HUDEP-2 (cell line): ENCODE measurements at regions not wholly inside any gene's neighbourhood (a gene's known extent, or its start where the extent isn't known, plus 50 kb on each side); places are given as distances from the start of the nearest gene placed in this dataset.
"Not testable (repeated sequence)": the region's sequence is repeated elsewhere in the genome, so short reads cannot be mapped to it uniquely, and the experiment has no call there.

Source experiments
- DNase-seq, 76 experiments: peaks; one replicate each; lab custom pipeline; 2025; ENCODE audit not compliant: unreplicated experiment in 76 of 76; lab: John Stamatoyannopoulos, UW

DNA sequence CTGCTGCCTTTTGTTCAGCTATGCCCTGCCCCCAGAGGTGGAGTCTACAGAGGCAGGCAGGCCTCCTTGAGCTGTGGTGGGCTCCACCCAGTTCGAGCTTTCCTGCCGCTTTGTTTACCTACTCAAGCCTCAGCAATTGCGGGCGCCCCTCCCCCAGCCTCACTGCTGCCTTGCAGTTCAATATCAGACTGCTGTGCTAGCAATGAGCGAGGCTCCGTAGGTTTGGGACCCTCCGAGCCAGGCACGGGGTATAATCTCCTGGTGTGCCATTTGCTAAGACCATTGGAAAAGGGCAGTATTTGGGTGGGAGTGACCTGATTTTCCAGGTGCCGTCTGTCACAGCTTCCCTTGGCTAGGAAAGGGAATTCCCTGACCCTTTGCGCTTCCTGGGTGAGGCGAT, 51.9 kb downstream of the DIPK2A start:
- not testable (repeated sequence) for DNase-seq

DNA sequence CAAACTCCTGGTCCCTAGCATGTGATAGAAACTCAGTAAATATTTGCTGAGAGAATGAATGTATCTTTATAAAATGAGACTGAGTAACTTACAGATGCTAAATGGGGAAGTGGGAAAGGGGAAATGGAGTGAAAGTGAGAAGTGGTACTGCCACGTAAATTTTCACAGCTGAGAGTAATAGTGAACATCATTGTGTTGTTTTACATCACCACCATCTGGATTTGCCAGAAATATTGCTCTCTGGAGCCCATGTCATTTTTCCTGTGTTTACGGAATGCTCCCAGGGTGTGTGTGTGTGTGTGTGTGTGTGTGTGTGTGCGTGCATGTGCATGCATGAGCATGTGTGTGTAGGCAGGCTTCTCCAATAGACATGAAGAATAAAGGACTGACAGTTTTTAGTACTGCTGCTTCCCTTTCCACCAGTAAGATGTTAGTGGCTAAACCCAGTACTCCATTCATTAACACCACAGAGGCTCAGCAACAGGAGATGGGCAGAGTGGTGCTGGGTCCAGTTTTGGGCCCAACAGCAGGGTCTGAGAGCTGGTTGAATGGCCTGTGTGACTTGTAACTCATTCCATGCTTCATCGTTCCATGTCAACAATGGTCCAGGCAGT, 57.3 kb downstream of the DIPK2A start:
- no peak for DNase-seq

DNA sequence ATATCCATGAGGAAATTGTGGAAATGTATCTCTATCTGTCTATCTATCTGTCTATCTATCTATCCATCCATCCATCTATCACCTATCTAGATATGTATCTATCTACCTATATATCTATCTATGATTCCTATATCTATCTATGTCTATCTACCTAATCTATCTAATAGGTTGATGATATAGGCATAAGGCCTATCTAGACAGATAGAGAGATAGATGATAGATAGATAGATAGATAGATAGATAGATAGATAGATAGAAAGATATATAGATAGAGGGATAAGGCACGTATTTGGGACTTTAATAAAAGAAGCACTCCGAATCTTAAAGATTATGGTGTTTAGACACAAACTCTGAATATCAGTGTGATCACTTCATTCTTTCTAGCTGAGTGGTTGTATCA, 58.1 kb downstream of the DIPK2A start:
- no peak for DNase-seq

DNA sequence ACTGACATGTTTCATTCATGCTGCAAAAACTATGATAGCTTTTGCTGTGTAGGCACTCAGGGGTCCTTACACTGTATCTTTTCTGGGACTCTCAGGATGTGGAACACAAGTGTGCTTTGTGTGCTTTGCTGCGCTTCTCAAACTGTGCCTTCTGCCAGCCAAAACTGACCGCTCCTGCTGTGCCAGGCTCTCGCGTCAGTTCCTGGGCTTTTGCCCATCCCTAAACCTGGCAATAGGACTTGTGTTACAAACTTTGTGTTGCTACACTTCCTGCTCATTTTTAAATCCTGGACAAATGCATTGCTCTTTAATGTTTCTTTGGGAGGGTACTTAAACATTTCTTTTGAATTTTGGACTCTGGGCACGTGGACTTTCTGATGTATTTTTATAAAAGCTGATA, 60.3 kb downstream of the DIPK2A start:
- DNase-seq = no peak

DNA sequence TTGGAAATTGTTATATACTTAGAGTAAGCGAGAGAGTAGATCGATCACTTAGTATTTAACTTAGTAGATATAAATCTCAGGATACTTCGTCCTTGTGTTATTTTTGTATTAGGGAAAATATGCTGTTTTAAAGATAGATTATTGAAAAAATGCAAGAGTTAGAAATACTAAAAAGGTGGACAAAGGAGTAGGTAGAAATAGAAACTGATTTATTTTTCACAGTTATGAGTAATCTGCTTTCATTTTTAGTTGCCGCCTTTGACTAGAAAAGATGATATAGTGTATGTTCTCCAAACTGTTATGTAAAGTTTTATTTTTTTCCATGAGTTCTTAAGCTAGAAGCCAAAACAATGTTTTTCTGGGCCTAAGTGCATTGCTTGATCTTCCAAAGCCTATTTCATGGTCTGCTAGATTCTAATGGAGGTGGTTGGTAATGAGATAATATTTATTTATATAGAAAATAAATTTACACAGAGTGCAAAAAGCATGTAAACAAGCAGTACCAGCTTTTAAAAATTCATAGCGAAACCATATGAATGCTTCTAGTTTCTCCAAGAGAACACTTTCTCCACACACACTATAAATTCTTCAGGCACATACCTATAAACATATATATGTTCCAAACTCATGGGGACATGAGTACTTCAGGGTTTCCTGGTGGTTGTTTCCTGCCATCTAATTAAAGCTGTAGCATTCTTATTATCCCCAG, 61.1 kb downstream of the DIPK2A start:
- DNase-seq = no peak

GRCh38 chr3:144033240-144033589, 61.6 kb downstream of the DIPK2A start:
- DNase-seq = no peak

DNA sequence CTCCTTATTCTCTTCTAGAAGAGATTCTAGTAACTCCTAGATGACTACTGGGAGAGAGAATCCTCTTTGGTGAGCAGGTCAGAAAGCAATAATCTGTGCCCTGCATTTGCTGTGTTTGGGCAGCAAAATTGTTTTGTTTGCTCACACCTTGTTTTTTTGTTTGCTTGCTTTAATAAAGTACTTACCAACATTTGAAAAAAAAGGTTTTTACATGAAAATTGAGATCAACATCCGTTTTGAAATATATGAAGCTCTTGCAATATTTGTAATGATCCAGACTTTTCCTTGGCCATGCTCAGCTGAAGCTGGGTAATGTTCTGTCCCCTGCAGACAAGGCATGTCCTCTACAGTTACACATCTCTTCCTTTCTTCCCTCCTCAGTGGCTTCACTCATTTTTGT, 62.2 kb downstream of the DIPK2A start:
- DNase-seq = no peak

DNA sequence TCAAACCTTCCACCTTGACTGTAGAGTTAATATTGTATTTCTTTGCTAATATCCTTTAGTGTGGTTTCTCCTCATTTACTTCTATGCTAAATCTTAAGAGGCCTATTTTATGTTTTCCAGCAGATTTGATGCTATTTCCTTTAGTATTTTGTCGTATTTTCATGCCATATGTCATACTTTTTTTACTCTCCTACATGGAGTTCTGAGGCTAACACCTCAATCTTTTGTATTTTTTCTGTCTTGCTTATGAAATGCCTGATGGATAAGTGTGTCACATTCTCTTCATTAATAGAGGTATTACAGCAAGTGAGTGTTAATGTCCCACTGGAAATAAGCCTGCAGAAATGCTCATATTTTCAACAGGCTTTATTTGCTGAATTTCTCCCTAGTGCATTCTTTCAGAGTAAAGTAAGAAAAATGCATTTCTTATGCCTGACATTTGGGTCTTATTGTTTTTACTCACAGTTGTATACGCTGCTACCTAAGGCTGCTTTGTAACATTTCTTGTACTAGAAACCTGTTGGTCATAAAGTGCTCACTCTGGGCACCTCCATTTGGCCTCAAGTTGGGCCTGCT, 63.2 kb downstream of the DIPK2A start:
- DNase-seq = no peak

- no peak for DNase-seq
Observed at GRCh38 chr3:144036498-144036897, 64.9 kb downstream of the DIPK2A start.

DNA sequence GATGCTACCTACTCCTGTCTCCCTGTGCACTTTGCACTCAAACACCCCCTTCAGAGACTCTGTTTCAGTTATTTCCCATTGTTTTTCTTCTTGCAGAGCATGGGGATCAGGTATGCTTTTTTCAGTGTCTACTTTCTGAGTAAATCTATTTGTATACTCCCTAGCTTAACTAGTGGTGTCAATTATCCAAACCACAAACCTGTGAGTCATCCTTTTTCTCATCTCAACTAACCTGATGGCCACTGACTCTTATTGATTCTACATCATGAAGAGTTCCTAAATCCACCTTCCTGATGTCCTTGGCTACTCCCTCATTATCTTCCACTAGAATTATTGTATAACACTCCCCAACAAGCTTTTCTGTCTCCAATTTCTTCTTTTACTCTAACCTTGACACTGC, 68.0 kb downstream of the DIPK2A start:
- no peak for DNase-seq

- no peak for DNase-seq
Observed at GRCh38 chr3:144041960-144042556, 70.4 kb downstream of the DIPK2A start.

- DNase-seq = no peak
Observed at GRCh38 chr3:144045766-144046165, 74.1 kb downstream of the DIPK2A start.

DNA sequence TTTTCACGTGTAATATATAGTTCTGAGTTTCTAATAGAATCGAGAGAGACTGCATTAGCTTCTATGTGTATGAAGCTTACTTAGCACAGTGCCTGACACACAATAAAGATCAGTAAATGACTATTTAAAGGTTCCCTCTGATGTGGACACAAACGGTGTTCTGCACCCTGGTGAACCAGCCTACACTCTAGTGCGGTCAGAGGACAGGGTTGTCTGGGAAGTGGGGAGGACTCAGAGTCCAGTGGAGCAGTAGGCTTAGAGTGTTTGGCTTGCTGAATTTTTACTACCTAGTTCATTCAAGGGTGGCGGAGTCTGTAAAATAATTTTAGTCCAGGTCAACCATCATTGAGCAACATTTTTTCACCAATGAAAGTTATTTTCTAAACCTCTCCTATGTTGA, 77.8 kb downstream of the DIPK2A start:
- DNase-seq = no peak

DNA sequence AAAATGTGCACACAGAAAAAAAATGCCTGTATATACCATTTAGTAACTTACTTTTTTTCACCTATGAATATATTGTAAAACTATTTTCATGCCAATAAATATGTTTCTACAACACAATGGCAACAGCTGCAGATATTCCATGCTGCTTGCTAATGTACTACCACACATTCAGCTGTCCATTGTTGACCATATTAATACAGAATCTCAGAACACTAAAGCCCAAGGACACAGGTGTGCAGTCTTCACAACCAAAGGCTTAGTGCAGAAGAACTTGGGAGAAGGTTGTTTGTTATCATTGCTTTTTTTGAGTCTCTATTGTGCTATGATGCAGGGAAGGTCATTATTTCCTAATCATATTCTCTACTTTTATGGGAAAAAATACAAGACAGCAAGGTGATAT, 79.6 kb downstream of the DIPK2A start:
- DNase-seq = no peak

DNA sequence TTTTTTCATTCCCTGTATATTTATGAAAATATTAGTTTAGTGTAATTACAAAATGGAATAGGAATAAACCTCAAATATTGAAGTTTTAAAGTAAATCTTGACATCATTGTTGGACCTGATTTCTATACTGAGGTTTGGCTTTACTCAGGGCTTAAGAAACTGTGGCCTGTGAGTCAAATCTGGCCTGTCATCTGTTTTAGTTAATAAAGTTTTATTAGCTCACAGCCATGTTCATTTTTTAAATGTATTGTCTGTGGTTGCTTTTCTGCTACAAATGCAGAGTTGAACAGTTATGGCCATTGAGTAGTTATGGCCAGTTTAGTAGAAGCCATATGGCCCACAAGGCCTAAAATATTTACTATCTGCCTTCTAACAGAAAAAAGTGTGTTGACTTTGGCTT, 80.7 kb downstream of the DIPK2A start:
- DNase-seq = no peak

DNA sequence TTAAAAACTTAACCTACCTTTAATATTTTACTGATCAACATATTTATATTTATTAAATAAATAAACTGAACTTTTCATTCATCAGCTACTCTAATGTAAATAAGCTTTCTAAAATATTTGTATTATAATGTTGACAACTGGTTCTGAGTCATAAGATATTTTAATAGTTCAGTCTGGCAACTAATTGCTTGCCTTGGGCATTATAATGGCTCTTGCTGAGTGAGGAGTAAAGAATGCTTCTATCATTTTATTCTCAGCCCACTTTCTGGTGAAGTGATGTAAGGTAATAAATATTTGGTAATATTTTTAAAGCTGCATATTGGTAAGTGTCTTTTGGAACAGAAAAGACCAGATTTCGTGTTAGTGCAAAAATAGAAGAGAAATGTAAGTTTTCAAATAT, 81.5 kb downstream of the DIPK2A start:
- no peak for DNase-seq

GRCh38 chr3:144054766-144055165, 83.1 kb downstream of the DIPK2A start:
- no peak for DNase-seq

- DNase-seq = no peak
Observed at GRCh38 chr3:144055604-144056003, 84.0 kb downstream of the DIPK2A start.

DNA sequence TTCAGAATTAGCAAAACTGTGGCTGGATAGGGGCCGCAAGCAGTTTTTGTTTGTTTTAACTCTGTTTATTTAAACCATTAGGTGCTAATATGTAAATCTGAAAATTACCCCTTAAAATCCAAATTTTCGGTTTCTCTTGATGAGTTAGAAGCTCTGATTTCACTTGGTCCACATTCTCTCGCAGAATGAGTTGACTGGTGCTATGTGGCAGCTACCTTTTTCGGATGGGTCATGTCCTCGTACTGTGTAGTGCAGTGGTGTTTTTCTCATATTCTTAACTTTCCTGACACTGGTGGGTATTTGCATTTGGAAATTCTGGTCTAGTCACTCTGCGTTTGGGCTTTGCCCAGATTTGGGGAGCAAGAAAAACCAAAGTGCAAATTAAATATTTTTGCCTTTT, 87.1 kb downstream of the DIPK2A start:
- DNase-seq = no peak

DNA sequence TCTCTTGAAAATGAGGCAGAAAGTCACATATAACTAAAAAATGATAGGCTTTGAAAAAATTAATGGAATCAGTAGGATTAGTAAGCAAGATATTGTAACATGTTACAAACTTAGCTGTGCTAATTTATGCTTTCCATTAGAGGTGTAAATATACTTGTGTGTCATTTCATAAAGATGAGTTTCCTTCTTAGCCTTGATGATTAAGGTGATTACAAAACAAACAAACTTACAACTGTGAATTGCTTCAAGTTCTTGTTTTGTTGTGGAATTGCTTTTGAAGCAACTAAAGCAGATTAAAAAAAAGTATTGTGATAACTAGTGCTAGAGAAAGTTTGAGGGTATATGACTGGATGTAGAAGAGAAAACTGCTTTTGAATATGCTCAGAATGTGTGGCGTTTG, 87.9 kb downstream of the DIPK2A start:
- no peak for DNase-seq

- DNase-seq = no peak
Observed at GRCh38 chr3:144060881-144061280, 89.3 kb downstream of the DIPK2A start.

DNA sequence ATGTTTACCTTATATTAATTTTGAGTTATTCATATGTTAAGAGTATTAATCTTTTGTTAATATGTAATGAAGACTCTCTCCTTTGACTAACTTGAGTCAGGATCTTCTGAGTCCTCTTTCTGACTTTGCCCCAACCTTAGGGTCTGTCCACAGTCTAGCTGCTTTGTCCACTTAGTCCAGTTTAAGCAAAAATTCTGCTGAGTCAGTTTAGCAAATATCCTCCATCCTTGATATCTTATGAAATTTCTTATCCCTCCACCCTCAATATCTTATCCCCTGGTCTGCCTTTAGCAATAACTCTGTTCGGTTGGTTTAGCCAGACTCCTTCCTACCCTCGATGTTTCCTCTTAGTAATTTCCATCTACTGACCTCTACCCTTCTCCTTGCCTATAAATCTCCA, 91.7 kb downstream of the DIPK2A start:
- DNase-seq = no peak
